Kidney (tissue), 13 donors: ENCODE measurements at regions not wholly inside any gene's neighbourhood (a gene's known extent, or its start where the extent isn't known, plus 50 kb on each side); places are given as distances from the start of the nearest gene placed in this dataset.

Experiments used
- DNase-seq, 5 donors: peaks; one replicate each; pipeline ENCODE4 v3.0.0-alpha.2; 2013 to 2020
- FAIRE-seq: peaks from 2 replicates; lab custom pipeline; 2012; peaks lifted over from hg19 to GRCh38; lab: Jason Lieb, UNC
- H3K27ac ChIP-seq, 2 donors: one replicate each; pipeline ENCODE4 v1.7.0; 2013; ENCODE audit warnings: low read depth in 2 of 2, low read length in 2 of 2, inconsistent platforms in 1 of 2
- H3K27me3 ChIP-seq: one replicate; pipeline ENCODE4 v1.7.1; 2013; ENCODE audit warnings: low read length, inconsistent platforms; ENCODE audit not compliant: control insufficient read depth, insufficient read depth
- H3K36me3 ChIP-seq, 3 donors: one replicate each; pipeline versions ENCODE4 v1.7.0 to v1.7.1; 2013; ENCODE audit warnings: low read length in 3 of 3, control low read depth in 1 of 3, inconsistent platforms in 1 of 3; ENCODE audit not compliant: insufficient read depth in 3 of 3, control insufficient read depth in 2 of 3
- H3K4me1 ChIP-seq, 3 donors: one replicate each; pipeline versions ENCODE4 v1.7.0 to v1.7.1; 2013; ENCODE audit warnings: low read length in 3 of 3, inconsistent platforms in 1 of 3, low read depth in 1 of 3; ENCODE audit not compliant: control insufficient read depth in 2 of 3, insufficient read depth in 2 of 3
- H3K4me3 ChIP-seq, 3 donors: one replicate each; pipeline versions ENCODE4 v1.7.0 to v1.8.1; 2013; ENCODE audit warnings: low read length in 3 of 3, control low read depth in 1 of 3, inconsistent platforms in 1 of 3
- H3K9ac ChIP-seq, 3 donors: one replicate each; pipeline versions ENCODE4 v1.7.0 to v1.7.1; 2013; ENCODE audit warnings: low read length in 3 of 3, control low read depth in 1 of 3, inconsistent platforms in 1 of 3
- H3K9me3 ChIP-seq, 3 donors: one replicate each; pipeline versions ENCODE4 v1.7.0 to v1.7.1; 2013; ENCODE audit warnings: low read length in 3 of 3, control low read depth in 1 of 3, inconsistent platforms in 1 of 3; ENCODE audit not compliant: control insufficient read depth in 2 of 3, insufficient read depth in 1 of 3
- intact Hi-C: fragments of 100-400 bp; cut with DNase I; formaldehyde crosslinking; loops from one replicate; pipeline ENCODE4 v1.11.1; 2022
- TF ChIP-seq, protein P1 (sequence below): IDR thresholded peaks from 3 replicates; pipeline ENCODE4 v1.5.1; 2012; ENCODE audit warnings: mild to moderate bottlenecking, moderate library complexity, borderline replicate concordance; ENCODE audit not compliant: insufficient read depth; ENCODE audit errors: extremely low read depth
- donor health status: control.
- donor health status: control.
- donor health status: control.
- donor health status: control.
- donor health status: control.
- donor health status: DM: yes; HTN: yes; CAD: no.
- donor health status: Normal renal cell carcinoma (clear cell type).

DNA sequence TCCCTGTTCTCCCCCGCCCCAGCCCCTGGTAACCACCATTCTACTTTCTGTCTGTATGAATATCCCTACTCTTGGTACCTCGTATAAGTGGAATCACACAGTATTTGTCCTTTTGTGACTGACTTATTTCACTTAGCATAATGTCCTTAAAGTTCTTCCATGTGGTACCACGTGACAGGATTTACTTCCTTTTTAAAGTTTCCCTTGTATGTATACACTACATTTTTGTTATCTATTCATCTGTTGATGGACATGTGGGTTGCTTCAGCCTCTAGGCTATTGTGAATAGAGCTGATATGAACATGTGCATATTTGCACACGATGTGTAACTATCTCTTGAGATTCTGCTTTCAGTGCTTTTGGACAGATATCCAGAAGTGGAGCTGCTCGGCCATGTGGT lies 59.6 kb upstream of the GJB6 start:
- Histone ChIP-seq H3K9ac (no peak overlapping the region), H3K27ac (no peak overlapping the region), H3K4me3 (no peak overlapping the region), H3K4me1 (no peaks in the 10 kb centered on the region), H3K27me3 (no peaks in the 10 kb centered on the region), H3K36me3 (no peaks in the 10 kb centered on the region), H3K9me3 (no peaks in the 10 kb centered on the region)
- FAIRE-seq (no peak), DNase-seq (no peak)
- TF ChIP-seq, protein P1, sequence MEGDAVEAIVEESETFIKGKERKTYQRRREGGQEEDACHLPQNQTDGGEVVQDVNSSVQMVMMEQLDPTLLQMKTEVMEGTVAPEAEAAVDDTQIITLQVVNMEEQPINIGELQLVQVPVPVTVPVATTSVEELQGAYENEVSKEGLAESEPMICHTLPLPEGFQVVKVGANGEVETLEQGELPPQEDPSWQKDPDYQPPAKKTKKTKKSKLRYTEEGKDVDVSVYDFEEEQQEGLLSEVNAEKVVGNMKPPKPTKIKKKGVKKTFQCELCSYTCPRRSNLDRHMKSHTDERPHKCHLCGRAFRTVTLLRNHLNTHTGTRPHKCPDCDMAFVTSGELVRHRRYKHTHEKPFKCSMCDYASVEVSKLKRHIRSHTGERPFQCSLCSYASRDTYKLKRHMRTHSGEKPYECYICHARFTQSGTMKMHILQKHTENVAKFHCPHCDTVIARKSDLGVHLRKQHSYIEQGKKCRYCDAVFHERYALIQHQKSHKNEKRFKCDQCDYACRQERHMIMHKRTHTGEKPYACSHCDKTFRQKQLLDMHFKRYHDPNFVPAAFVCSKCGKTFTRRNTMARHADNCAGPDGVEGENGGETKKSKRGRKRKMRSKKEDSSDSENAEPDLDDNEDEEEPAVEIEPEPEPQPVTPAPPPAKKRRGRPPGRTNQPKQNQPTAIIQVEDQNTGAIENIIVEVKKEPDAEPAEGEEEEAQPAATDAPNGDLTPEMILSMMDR: no peak
- intact Hi-C loops: no loop called here

DNA sequence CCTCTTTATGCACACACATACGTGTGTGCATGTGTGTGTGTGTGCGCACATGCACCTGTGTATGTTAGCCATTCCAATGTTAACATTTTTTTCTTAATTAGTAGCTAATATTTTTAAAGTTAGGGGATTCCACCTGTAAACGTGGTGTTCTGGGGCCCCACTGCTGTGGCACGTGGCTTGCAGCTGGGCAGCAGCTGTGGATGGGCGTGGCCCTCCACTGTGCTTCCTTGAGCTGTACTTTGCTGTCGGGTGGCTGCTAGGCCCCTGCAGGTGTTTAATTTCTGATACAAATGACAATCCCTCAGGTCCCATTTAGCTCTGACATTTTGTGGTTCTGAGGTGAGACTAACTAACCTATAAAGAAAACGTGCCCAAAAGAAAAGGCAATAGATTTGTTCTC lies 58.9 kb upstream of the GJB6 start:
- H3K4me3 ChIP-seq: no peak overlapping the region
- FAIRE-seq (no peak), DNase-seq (no peak)
- peaks cover 0 to 3% (median 0%) of the 10 kb centered on the region in 3 donors for H3K9me3 ChIP-seq
- no peak overlapping the region for H3K9ac ChIP-seq
- H3K27me3 ChIP-seq: no peaks in the 10 kb centered on the region
- no peak overlapping the region for H3K27ac ChIP-seq
- H3K36me3 ChIP-seq: no peaks in the 10 kb centered on the region
- no peaks in the 10 kb centered on the region for H3K4me1 ChIP-seq
- intact Hi-C loops: no loop called here
- TF ChIP-seq, protein P1: no peak

DNA sequence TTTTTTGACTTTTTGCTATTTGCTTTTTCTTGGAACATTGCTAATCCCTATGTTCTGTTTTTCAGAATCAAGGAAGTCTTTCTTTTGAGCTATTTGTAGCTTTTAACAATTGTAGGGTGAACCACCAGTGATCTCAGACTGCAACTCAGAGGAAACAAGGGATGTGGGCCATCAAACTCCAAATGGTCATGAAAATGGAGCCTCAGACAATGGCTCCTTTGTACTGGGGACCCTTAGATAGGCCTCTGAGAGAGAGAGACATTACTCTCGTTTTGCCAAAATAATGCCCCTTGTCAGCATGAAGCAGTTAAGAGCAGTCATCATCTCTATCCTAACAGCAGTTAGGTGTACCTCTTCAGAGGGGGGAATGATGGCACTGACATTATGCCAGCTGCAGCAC lies 56.4 kb upstream of the GJB6 start:
- Histone ChIP-seq H3K9me3 (peaks cover 0 to 27% (median 0%) of the 10 kb centered on the region in 3 donors), H3K36me3 (no peaks in the 10 kb centered on the region), H3K4me3 (no peak overlapping the region), H3K27me3 (no peaks in the 10 kb centered on the region), H3K4me1 (no peaks in the 10 kb centered on the region), H3K27ac (no peak overlapping the region), H3K9ac (no peak overlapping the region)
- intact Hi-C loops: no loop called here
- FAIRE-seq (no peak), DNase-seq (no peak)
- TF ChIP-seq, protein P1: no peak

DNA sequence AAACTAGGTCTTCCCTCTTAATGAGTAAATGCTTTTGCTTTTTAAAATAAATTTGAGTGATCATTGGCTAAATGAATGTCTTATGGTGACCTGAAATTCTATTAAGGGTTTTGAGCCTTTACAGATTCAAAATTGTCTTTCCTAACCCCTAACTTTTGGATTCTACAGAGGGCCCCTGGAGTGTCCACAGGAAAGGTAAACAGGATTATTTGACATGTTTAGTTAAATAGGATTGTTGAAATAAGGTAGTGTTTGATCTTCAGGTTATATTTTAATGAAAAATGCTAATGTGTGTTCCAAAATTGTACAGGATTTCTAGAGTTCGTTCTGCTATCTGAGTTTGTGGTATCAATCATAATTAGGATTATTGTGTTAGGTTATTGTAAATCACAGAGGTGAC lies 55.9 kb upstream of the GJB6 start:
- intact Hi-C loops: no loop called here
- Histone ChIP-seq H3K27ac (no peak overlapping the region), H3K4me3 (no peak overlapping the region), H3K27me3 (no peaks in the 10 kb centered on the region), H3K4me1 (no peaks in the 10 kb centered on the region), H3K9ac (no peak overlapping the region), H3K9me3 (peaks cover 0 to 32% (median 0%) of the 10 kb centered on the region in 3 donors), H3K36me3 (no peaks in the 10 kb centered on the region)
- FAIRE-seq: no peak
- DNase-seq: no peak
- TF ChIP-seq, protein P1: no peak
